Spleen (tissue), 7 donors: ENCODE measurements at regions not wholly inside any gene's neighbourhood (a gene's known extent, or its start where the extent isn't known, plus 50 kb on each side); places are given as distances from the start of the nearest gene placed in this dataset.

Experiments
- CTCF ChIP-seq, 11 experiments: fragments of 200-600 bp in 7 of 11; fragments of 450-650 bp in 4 of 11; sonication (generic) in 4 of 11; IDR thresholded peaks in 8 of 11; conservative IDR thresholded peaks in 3 of 11; 1 replicate in 7 of 11; 2 replicates in 4 of 11; pipeline versions ENCODE4 v1.4.0 to v1.8.0; 2016 to 2021; ENCODE audit warnings: antibody characterized with exemption in 11 of 11, inconsistent platforms in 4 of 11, mild to moderate bottlenecking in 1 of 11
- POLR2A ChIP-seq, 3 donors: fragments of 450-650 bp; IDR thresholded peaks; one replicate each; pipeline ENCODE4 v1.5.1; 2017; ENCODE audit warnings: antibody characterized with exemption in 3 of 3, mild to moderate bottlenecking in 1 of 3
- donor health status: DM: no; HTN: no; CAD: no; lungs with moderate emphysema.
- donor health status: DM: no; HTN: no; CAD: no.
- donor health status: DM: no; HTN: no; CAD: no.

GRCh38 chrX:63258144-63258543 is 93.0 kb downstream of the SPIN4 start:
- TF ChIP-seq CTCF (IDR thresholded peaks at IDR 0.05 in 8 of 11, conservative IDR thresholded peaks at IDR 0.05 in 3 of 11) (no peak), POLR2A (IDR thresholded peaks at IDR 0.05) (no peak)
